GM18511 (cell line): ENCODE measurements at regions not wholly inside any gene's neighbourhood (a gene's known extent, or its start where the extent isn't known, plus 50 kb on each side); places are given as distances from the start of the nearest gene placed in this dataset.

Source experiments
- ATAC-seq: cut with Tn5 transposase; IDR thresholded peaks from one replicate; pipeline ENCODE4 v1.9.1; 2021; ENCODE audit warnings: mild to moderate bottlenecking, moderate library complexity; ENCODE audit not compliant: unreplicated experiment

- ATAC-seq: no peak
These were observed 480.7 kb downstream of the PRKD1 start for GRCh38 chr14:29446971-29447370.

GRCh38 chr14:29451941-29452340 lies 475.7 kb downstream of the PRKD1 start:
- no peak for ATAC-seq

GRCh38 chr14:29453045-29453444 lies 474.6 kb downstream of the PRKD1 start:
- no peak for ATAC-seq

GRCh38 chr14:29454026-29454693 lies 473.5 kb downstream of the PRKD1 start:
- no peak for ATAC-seq

GRCh38 chr14:29458547-29458946 lies 469.1 kb downstream of the PRKD1 start:
- ATAC-seq: no peak

- ATAC-seq: no peak
These were observed 468.1 kb downstream of the PRKD1 start for GRCh38 chr14:29459531-29459930.

- no peak for ATAC-seq
These were observed 467.6 kb downstream of the PRKD1 start for GRCh38 chr14:29459969-29460560.

- ATAC-seq: no peak
These were observed 466.5 kb downstream of the PRKD1 start for GRCh38 chr14:29461101-29461500.

- no peak for ATAC-seq
These were observed 466.1 kb downstream of the PRKD1 start for GRCh38 chr14:29461506-29461905.

GRCh38 chr14:29462321-29462720 lies 465.3 kb downstream of the PRKD1 start:
- ATAC-seq: no peak

GRCh38 chr14:29462772-29463171 lies 464.9 kb downstream of the PRKD1 start:
- no peak for ATAC-seq

- no peak for ATAC-seq
These were observed 463.8 kb downstream of the PRKD1 start for GRCh38 chr14:29463727-29464395.

GRCh38 chr14:29465095-29465494 lies 462.6 kb downstream of the PRKD1 start:
- no peak for ATAC-seq

GRCh38 chr14:29475641-29476040 lies 452.0 kb downstream of the PRKD1 start:
- no peak for ATAC-seq

- no peak for ATAC-seq
These were observed 441.5 kb downstream of the PRKD1 start for GRCh38 chr14:29486132-29486531.

- ATAC-seq: no peak
These were observed 437.7 kb downstream of the PRKD1 start for GRCh38 chr14:29489911-29490425.

- no peak for ATAC-seq
These were observed 433.8 kb downstream of the PRKD1 start for GRCh38 chr14:29493849-29494248.

- no peak for ATAC-seq
These were observed 433.3 kb downstream of the PRKD1 start for GRCh38 chr14:29494312-29494711.

- no peak for ATAC-seq
These were observed 423.7 kb downstream of the PRKD1 start for GRCh38 chr14:29503903-29504302.

GRCh38 chr14:29518335-29518734 lies 409.3 kb downstream of the PRKD1 start:
- no peak for ATAC-seq

GRCh38 chr14:29521526-29522137 lies 406.0 kb downstream of the PRKD1 start:
- ATAC-seq: no peak
